Thymus (tissue), 11 donors: ENCODE measurements at regions not wholly inside any gene's neighbourhood (a gene's known extent, or its start where the extent isn't known, plus 50 kb on each side); places are given as distances from the start of the nearest gene placed in this dataset.
"Not testable (repeated sequence)": the region's sequence is repeated elsewhere in the genome, so short reads cannot be mapped to it uniquely, and the experiment has no call there.

Source experiments
- DNase-seq, 9 donors: peaks; one replicate each; pipeline ENCODE4 v3.0.0-alpha.2; 2013; ENCODE audit warnings: low spot score in 9 of 9, low read depth in 6 of 9, missing footprints in 1 of 9
- H3K27ac ChIP-seq, 2 donors: one replicate each; pipeline ENCODE4 v1.5.1; 2013; ENCODE audit warnings: control low read depth in 1 of 2, low read depth in 1 of 2, low read length in 1 of 2, mild to moderate bottlenecking in 1 of 2, moderate library complexity in 1 of 2
- H3K27me3 ChIP-seq, 2 donors: one replicate each; pipeline ENCODE4 v1.5.1; 2013; ENCODE audit warnings: low read length in 1 of 2; ENCODE audit not compliant: control insufficient read depth in 2 of 2, insufficient read depth in 1 of 2
- H3K36me3 ChIP-seq, 2 donors: one replicate each; pipeline ENCODE4 v1.5.1; 2013; ENCODE audit warnings: low read length in 1 of 2, mild to moderate bottlenecking in 1 of 2, moderate library complexity in 1 of 2; ENCODE audit not compliant: control insufficient read depth in 2 of 2, insufficient read depth in 2 of 2
- H3K4me1 ChIP-seq, 2 donors: one replicate each; pipeline ENCODE4 v1.5.1; 2013; ENCODE audit warnings: low read length in 2 of 2; ENCODE audit not compliant: control insufficient read depth in 2 of 2, insufficient read depth in 2 of 2
- H3K4me3 ChIP-seq, 2 donors: one replicate each; pipeline ENCODE4 v1.5.1; 2013; ENCODE audit warnings: low read length in 2 of 2, control low read depth in 1 of 2, mild to moderate bottlenecking in 1 of 2
- H3K9me3 ChIP-seq, 2 donors: one replicate each; pipeline ENCODE4 v1.5.1; 2013; ENCODE audit warnings: low read length in 1 of 2, mild to moderate bottlenecking in 1 of 2; ENCODE audit not compliant: control insufficient read depth in 2 of 2, insufficient read depth in 1 of 2
- WGBS: extraction: QIAGEN DNeasy Blood & Tissue Kit; methylation state at CpG from one replicate; pipeline ENCODE4 v1.1.7; 2013; 5-methylcytosine and 5-hydroxymethylcytosine counted together
- donor health status: healthy.

- H3K4me1 ChIP-seq = no peaks in the 10 kb centered on the region
- no peaks in the 10 kb centered on the region for H3K36me3 ChIP-seq
- no peaks in the 10 kb centered on the region for H3K9me3 ChIP-seq
- no peak for DNase-seq
- H3K4me3 ChIP-seq = no peak overlapping the region
- no peak overlapping the region for H3K27ac ChIP-seq
- 97% methylated on average over 6 of the region's 6 CpGs for WGBS
- H3K27me3 ChIP-seq = no peaks in the 10 kb centered on the region
Observed at GRCh38 chr12:94916663-94917062, 86.8 kb downstream of the NDUFA12 start.

GRCh38 chr12:94909663-94910062 lies 93.8 kb downstream of the NDUFA12 start:
- DNase-seq = no peak
- WGBS = 92% methylated on average over 4 of the region's 4 CpGs
- no peaks in the 10 kb centered on the region for H3K36me3 ChIP-seq
- no peaks in the 10 kb centered on the region for H3K27me3 ChIP-seq
- no peaks in the 10 kb centered on the region for H3K9me3 ChIP-seq
- H3K27ac ChIP-seq = no peak overlapping the region
- H3K4me1 ChIP-seq = no peaks in the 10 kb centered on the region
- no peak overlapping the region for H3K4me3 ChIP-seq

- H3K27ac ChIP-seq, H3K36me3 ChIP-seq, H3K9me3 ChIP-seq, H3K4me1 ChIP-seq, DNase-seq, H3K4me3 ChIP-seq, H3K27me3 ChIP-seq: not testable (repeated sequence)
- 95% methylated on average over 4 of the region's 4 CpGs for WGBS
Observed at GRCh38 chr12:94905749-94906148, 97.7 kb downstream of the NDUFA12 start.

GRCh38 chr12:94900496-94900895 lies 103.0 kb downstream of the NDUFA12 start:
- H3K4me1 ChIP-seq = no peaks in the 10 kb centered on the region
- no peaks in the 10 kb centered on the region for H3K9me3 ChIP-seq
- H3K27ac ChIP-seq = no peak overlapping the region
- DNase-seq = no peak
- no peaks in the 10 kb centered on the region for H3K36me3 ChIP-seq
- 95% methylated on average over 2 of the region's 2 CpGs for WGBS
- no peaks in the 10 kb centered on the region for H3K27me3 ChIP-seq
- no peak overlapping the region for H3K4me3 ChIP-seq

- no peaks in the 10 kb centered on the region for H3K36me3 ChIP-seq
- no peaks in the 10 kb centered on the region for H3K27me3 ChIP-seq
- no peak for DNase-seq
- H3K9me3 ChIP-seq = no peaks in the 10 kb centered on the region
- 96% methylated on average over 1 of the region's 1 CpG for WGBS
- H3K4me3 ChIP-seq = no peak overlapping the region
- no peak overlapping the region for H3K27ac ChIP-seq
- no peaks in the 10 kb centered on the region for H3K4me1 ChIP-seq
Observed at GRCh38 chr12:94898388-94898787, 105.1 kb downstream of the NDUFA12 start.

GRCh38 chr12:94892544-94893267 lies 110.8 kb downstream of the NDUFA12 start:
- WGBS = 94% methylated on average over 5 of the region's 5 CpGs

GRCh38 chr12:94889445-94890210 lies 113.9 kb downstream of the NDUFA12 start:
- WGBS = 92% methylated on average over 5 of the region's 5 CpGs
- no peak overlapping the region for H3K27ac ChIP-seq
- no peak for DNase-seq

More at GRCh38 chr12:94892544-94893267, 110.8 kb downstream of the NDUFA12 start:
- H3K4me3 ChIP-seq = no peak overlapping the region
- no peaks in the 10 kb centered on the region for H3K9me3 ChIP-seq
- DNase-seq = no peak
- no peaks in the 10 kb centered on the region for H3K27me3 ChIP-seq
- H3K4me1 ChIP-seq = no peaks in the 10 kb centered on the region
- H3K27ac ChIP-seq = no peak overlapping the region
- no peaks in the 10 kb centered on the region for H3K36me3 ChIP-seq

GRCh38 chr12:94879542-94879941 lies 124.0 kb downstream of the NDUFA12 start:
- no peak overlapping the region for H3K4me3 ChIP-seq
- H3K27ac ChIP-seq = no peak overlapping the region
- 60% methylated on average over 5 of the region's 5 CpGs for WGBS
- H3K36me3 ChIP-seq = no peaks in the 10 kb centered on the region
- no peaks in the 10 kb centered on the region for H3K9me3 ChIP-seq
- no peaks in the 10 kb centered on the region for H3K4me1 ChIP-seq
- peaks cover 12 to 28% of the 10 kb centered on the region in 2 donors for H3K27me3 ChIP-seq
- peak in 7 of 9 donors; percentile 14 to 55 (median 19) for DNase-seq

More at GRCh38 chr12:94889445-94890210, 113.9 kb downstream of the NDUFA12 start:
- no peak overlapping the region for H3K4me3 ChIP-seq
- no peaks in the 10 kb centered on the region for H3K9me3 ChIP-seq
- no peaks in the 10 kb centered on the region for H3K36me3 ChIP-seq
- H3K27me3 ChIP-seq = no peaks in the 10 kb centered on the region
- no peaks in the 10 kb centered on the region for H3K4me1 ChIP-seq

GRCh38 chr12:94875525-94875924 lies 128.0 kb downstream of the NDUFA12 start:
- Histone ChIP-seq H3K27me3 (peaks cover 44 to 57% of the 10 kb centered on the region in 2 donors), H3K4me3 (no peak overlapping the region), H3K9me3 (peaks cover 0 to 2% of the 10 kb centered on the region in 2 donors), H3K4me1 (peaks cover 2 to 5% of the 10 kb centered on the region in 2 donors), H3K36me3 (no peaks in the 10 kb centered on the region), H3K27ac (no peak overlapping the region)
- peak in 5 of 9 donors; percentile 6 to 53 (median 10) for DNase-seq
- WGBS = 42% methylated on average over 5 of the region's 5 CpGs
